HepG2 (cell line): ENCODE measurements at regions not wholly inside any gene's neighbourhood (a gene's known extent, or its start where the extent isn't known, plus 50 kb on each side); places are given as distances from the start of the nearest gene placed in this dataset.

ENCODE experiments used
- CREB1 ChIP-seq, 2 experiments: fragments of 450-650 bp in 1 of 2; IDR thresholded peaks; 2 replicates each; pipeline ENCODE4 v1.6.1; 2016 to 2017; ENCODE audit warnings: control low read depth in 1 of 2, mild to moderate bottlenecking in 1 of 2, missing compliant biosample characterization in 1 of 2, missing genetic modification characterization in 1 of 2
- CTCF ChIP-seq: sonication (generic); formaldehyde crosslinking; IDR thresholded peaks from 2 replicates; pipeline ENCODE4 v1.5.0; 2020; ENCODE audit warnings: mild to moderate bottlenecking, missing genetic modification reagents, moderate library complexity
- DR1 ChIP-seq: sonication (generic); formaldehyde crosslinking; IDR thresholded peaks from 2 replicates; pipeline ENCODE4 v1.8.0; 2021; ENCODE audit warnings: mild to moderate bottlenecking, missing genetic modification reagents, inconsistent platforms
- HNRNPL ChIP-seq: fragments of 200-400 bp; formaldehyde crosslinking; IDR thresholded peaks from 2 replicates; pipeline ENCODE4 v1.6.1; 2017; ENCODE audit warnings: mild to moderate bottlenecking, low read depth, low read length
- IRF9 ChIP-seq: sonication (generic); formaldehyde crosslinking; IDR thresholded peaks from 2 replicates; pipeline ENCODE4 v1.8.0; 2022; ENCODE audit warnings: missing genetic modification reagents, mild to moderate bottlenecking, borderline replicate concordance
- JUN ChIP-seq: sonication (generic); formaldehyde crosslinking; IDR thresholded peaks from 2 replicates; pipeline ENCODE4 v1.4.0; 2020; ENCODE audit warnings: mild to moderate bottlenecking, missing genetic modification reagents
- KLF16 ChIP-seq, 2 experiments: sonication (generic) in 1 of 2; formaldehyde crosslinking in 1 of 2; IDR thresholded peaks; 2 replicates each; pipeline versions ENCODE4 v1.6.1 to v1.8.0; 2016 to 2023; ENCODE audit warnings: missing genetic modification reagents in 2 of 2, missing compliant biosample characterization in 1 of 2
- NR2C2 ChIP-seq: sonication (generic); formaldehyde crosslinking; IDR thresholded peaks from 2 replicates; pipeline ENCODE4 v1.4.0; 2020; ENCODE audit warnings: missing genetic modification reagents, mild to moderate bottlenecking, moderate library complexity, borderline replicate concordance
- ONECUT2 ChIP-seq: sonication (generic); formaldehyde crosslinking; IDR thresholded peaks from 2 replicates; pipeline ENCODE4 v1.4.0; 2020; ENCODE audit warnings: missing genetic modification reagents
- RBM39 ChIP-seq: fragments of 200-400 bp; formaldehyde crosslinking; IDR thresholded peaks from one replicate; pipeline ENCODE4 v1.6.1; 2018; ENCODE audit warnings: antibody characterized with exemption, mild to moderate bottlenecking, low read depth, low read length; ENCODE audit not compliant: poor library complexity, severe bottlenecking
- SMARCC2 ChIP-seq: fragments of 450-650 bp; IDR thresholded peaks from 2 replicates; pipeline ENCODE4 v1.6.1; 2017; ENCODE audit warnings: antibody characterized with exemption, mild to moderate bottlenecking
- ZBTB33 ChIP-seq: sonication (generic); formaldehyde crosslinking; IDR thresholded peaks from 2 replicates; pipeline ENCODE4 v1.4.0; 2020; ENCODE audit warnings: missing genetic modification reagents
- ZNF274 ChIP-seq: sonication (generic); formaldehyde crosslinking; IDR thresholded peaks from 2 replicates; pipeline ENCODE4 v1.5.1; 2020; ENCODE audit warnings: mild to moderate bottlenecking, missing genetic modification reagents

- TF ChIP-seq NR2C2 (CRISPR knock-in tag): no peak
- TF ChIP-seq HNRNPL: no peak
- no peak for TF ChIP-seq ONECUT2 (CRISPR knock-in tag)
- no peak for TF ChIP-seq SMARCC2
- no peak for TF ChIP-seq IRF9 (CRISPR knock-in tag)
- TF ChIP-seq ZBTB33 (CRISPR knock-in tag): no peak
- TF ChIP-seq CTCF: no peak
- no peak for TF ChIP-seq ZNF274 (CRISPR knock-in tag)
- TF ChIP-seq KLF16 (CRISPR knock-in tag; IDR thresholded peaks at IDR 0.05): no peak
- no peak for TF ChIP-seq CREB1 (IDR thresholded peaks at IDR 0.05)
- TF ChIP-seq CREB1 (CRISPR knock-in tag; IDR thresholded peaks at IDR 0.05): no peak
- no peak for TF ChIP-seq DR1
- no peak for TF ChIP-seq JUN (CRISPR knock-in tag)
- TF ChIP-seq RBM39: no peak
Measured at GRCh38 chr2:138245310-138245709, 256.3 kb upstream of the SPOPL start.
